ENCODE measurements at regions not wholly inside any gene's neighbourhood (a gene's known extent, or its start where the extent isn't known, plus 50 kb on each side); places are given as distances from the start of the nearest gene placed in this dataset.
"Not testable (repeated sequence)": the region's sequence is repeated elsewhere in the genome, so short reads cannot be mapped to it uniquely, and the experiment has no call there.

DNA sequence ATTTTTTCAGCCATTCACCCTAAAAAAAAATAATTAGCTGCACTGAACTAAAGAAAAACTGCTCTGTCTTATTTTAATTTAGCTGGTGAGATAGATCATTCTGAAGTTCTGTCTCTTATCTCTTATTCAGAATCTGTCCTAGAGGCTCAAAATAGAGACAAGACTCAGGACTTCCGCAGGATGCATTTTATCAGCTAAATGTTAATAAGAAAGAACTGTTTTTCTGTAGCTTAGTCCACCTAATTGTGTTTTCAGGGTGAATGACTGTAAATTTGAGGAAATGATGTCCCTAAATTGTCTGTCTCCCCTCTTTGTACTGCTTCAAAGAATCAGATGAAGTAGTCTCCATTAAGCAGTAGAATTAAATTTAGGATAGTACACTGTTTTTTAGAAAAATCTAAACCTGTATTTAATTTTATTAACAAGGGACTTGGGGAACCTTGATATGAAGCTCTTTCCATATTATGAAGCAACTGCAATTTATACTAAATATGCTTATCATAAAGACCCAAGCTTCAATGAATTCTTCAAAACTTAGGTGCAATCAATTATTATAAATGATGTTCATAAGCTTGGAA, 671.9 kb downstream of the RWDD3 start:
- no peak for DNase-seq (ENCODE audit: low read depth)

- not testable (repeated sequence) for DNase-seq (ENCODE audit: low read depth)
Observed at GRCh38 chr1:95911739-95912138, 677.7 kb downstream of the RWDD3 start.

- DNase-seq (ENCODE audit: low read depth) = no peak
Observed at GRCh38 chr1:95916616-95917015, 682.6 kb downstream of the RWDD3 start.

GRCh38 chr1:95924684-95925083, 690.7 kb downstream of the RWDD3 start:
- DNase-seq (ENCODE audit: low read depth) = no peak

GRCh38 chr1:95926331-95926730, 692.3 kb downstream of the RWDD3 start:
- DNase-seq (ENCODE audit: low read depth) = no peak

GRCh38 chr1:95927061-95927460, 693.1 kb downstream of the RWDD3 start:
- DNase-seq (ENCODE audit: low read depth) = no peak

GRCh38 chr1:95935719-95936118, 701.7 kb downstream of the RWDD3 start:
- no peak for DNase-seq (ENCODE audit: low read depth)

GRCh38 chr1:95941121-95941798, 707.2 kb downstream of the RWDD3 start:
- DNase-seq (ENCODE audit: low read depth) = no peak

GRCh38 chr1:95948023-95948422, 714.0 kb downstream of the RWDD3 start:
- no peak for DNase-seq (ENCODE audit: low read depth)

DNA sequence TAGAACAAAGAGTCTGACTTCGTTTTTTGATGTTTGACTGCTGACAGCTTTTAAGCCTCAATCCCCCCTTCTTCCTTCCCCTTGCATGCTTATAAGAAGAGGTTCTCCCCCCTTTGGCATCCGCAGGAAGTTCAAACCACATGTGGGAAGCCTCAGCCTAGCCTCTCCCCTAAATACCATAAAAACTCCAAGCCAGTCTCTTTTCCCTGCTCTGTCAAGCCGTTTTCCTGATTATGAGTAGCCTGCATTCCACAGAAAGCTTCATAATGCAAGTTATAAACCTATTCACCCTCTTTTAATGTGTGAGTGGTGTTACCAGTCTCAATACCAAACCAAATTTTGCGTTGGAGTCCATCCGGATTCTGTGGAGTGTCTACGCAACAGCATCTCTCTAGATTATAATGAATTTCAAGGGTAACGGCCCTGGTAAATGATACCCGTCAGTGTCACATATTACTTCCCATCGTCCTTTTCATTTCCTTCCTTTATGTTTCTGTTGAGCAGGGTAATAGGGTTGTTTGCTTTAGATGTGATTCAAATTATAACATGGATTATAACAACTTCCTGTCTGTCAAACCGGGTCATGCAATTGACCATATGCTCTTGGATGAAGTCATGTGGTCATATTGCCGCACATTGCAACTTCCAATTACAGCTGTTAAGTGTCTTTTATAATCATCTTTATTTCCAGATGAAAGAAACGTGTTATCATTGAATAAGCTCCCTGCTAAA, 717.5 kb downstream of the RWDD3 start:
- no peak for DNase-seq (ENCODE audit: low read depth)

DNA sequence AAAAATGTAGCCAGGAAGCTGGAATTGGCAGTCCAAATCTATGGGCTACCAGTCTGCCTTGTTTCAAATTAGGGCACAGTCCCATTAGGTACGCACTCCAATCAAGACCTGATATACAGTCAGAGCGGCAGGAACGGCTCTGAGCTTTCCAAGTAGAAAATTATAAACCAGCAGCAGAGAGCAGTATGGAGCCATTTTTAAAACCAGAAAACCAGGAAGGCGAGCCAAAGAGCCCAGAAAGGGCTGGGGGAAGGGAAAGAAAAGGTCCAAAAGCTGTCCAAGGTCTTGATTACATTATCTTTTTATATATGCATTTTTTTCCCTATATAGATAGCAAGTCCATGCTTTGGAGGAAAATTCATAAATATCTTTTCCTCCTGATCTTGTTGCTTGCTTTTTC, 719.0 kb downstream of the RWDD3 start:
- no peak for DNase-seq (ENCODE audit: low read depth)

DNA sequence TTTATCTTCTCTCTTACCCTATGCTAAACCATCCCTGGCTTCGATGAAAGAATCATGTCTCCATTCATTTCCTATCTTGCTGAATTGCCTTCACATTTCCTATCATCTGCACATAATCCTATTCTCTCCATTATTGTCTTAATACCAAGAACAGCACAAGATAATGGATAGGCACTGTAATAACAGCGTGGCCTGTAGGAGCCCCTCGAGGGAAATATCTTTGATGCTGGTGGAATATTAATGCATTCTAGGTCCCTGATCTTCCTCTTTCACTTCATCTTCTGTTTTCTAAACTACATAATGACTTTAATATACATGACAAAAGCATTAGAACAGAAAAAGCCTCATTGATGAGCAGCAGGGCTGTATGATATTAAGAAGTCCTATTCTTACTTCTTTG, 720.6 kb downstream of the RWDD3 start:
- DNase-seq (ENCODE audit: low read depth) = no peak

DNA sequence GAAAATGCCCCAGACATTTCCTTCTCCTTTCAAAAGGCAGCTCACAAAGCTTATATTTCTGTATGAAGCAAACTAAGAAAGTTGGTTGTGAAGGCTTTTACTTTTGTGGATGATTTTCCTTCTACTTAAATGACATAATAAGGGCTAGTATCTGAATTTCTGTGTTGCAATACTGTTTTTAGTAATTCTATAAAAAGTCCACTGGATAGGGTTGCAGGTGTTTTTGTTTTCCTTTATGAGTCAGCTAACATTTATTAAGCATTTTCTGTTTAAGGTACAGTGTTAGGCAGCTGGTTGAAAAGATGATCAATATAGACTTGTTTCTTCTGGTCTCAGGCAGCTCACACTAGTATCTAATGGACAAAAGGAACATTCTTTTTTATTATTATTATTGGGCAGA, 722.2 kb downstream of the RWDD3 start:
- DNase-seq (ENCODE audit: low read depth) = no peak

DNA sequence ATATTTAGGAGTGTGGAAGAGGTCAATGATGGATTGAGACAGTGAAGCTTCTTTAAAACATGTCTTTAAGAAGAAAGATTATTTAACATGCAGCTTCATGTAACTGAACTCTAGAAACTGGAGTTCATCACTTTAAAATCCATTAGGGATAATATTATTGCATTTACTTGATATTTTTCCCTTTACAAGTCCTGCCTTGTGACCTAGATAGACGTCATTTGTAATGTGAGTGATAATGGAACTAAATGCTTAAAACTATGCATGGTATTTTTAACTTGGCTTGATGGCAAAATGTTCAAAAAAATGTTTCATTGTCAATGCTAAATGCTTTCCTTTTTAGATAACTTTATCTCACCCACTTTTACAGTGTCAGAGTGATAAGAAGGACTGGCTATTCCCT, 723.7 kb downstream of the RWDD3 start:
- DNase-seq (ENCODE audit: low read depth) = no peak

GRCh38 chr1:95966866-95967265, 732.9 kb downstream of the RWDD3 start:
- no peak for DNase-seq (ENCODE audit: low read depth)

- no peak for DNase-seq (ENCODE audit: low read depth)
Observed at GRCh38 chr1:95974586-95974985, 740.6 kb downstream of the RWDD3 start.

DNA sequence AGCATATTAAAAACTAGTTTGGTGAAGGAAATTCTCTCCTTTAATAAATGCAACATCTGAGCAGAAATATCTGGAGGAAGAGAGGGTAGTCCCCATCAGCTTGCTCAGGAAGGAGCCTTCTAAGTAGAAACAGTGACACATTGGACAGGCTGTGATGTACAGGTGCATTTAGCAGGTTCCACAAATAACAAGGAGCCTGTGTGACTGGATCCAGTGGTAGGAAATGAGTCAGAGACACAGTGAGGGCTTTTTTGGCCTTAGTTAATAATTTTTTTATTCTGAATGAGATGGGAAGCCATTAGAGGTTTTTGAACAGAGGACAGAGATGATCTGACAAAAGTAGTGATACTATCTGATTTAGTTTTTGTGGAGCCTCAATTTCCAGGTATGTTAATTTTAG, 738.9 kb upstream of the PTBP2 start:
- DNase-seq (ENCODE audit: low read depth) = no peak

- no peak for DNase-seq (ENCODE audit: low read depth)
Observed at GRCh38 chr1:95983831-95984230, 737.8 kb upstream of the PTBP2 start.

GRCh38 chr1:95984798-95985374, 736.7 kb upstream of the PTBP2 start:
- DNase-seq (ENCODE audit: low read depth) = no peak

GRCh38 chr1:95990033-95990432, 731.6 kb upstream of the PTBP2 start:
- no peak for DNase-seq (ENCODE audit: low read depth)

- no peak for DNase-seq (ENCODE audit: low read depth)
Observed at GRCh38 chr1:95991787-95992520, 729.6 kb upstream of the PTBP2 start.

DNA sequence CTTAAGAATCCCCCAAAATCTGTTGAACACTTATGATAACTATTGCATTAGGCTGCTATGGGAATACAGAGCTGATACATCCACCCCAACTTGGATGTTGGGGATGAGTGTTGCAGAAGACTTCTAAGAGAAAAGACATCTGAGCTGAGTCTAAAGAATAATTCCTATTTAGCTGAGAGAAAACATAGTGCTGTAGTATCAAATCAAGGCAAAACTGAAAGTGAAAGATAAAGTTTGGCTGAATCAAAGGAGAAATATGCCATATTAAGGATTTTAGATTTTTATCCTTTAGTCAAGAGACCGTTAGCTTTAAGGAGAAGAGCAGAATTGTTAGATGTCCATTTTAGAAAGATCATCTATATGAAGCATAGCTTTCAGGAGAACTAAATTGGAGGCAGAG, 726.9 kb upstream of the PTBP2 start:
- no peak for DNase-seq (ENCODE audit: low read depth)
